Endodermal cell (in vitro differentiated cells): ENCODE measurements at regions not wholly inside any gene's neighbourhood (a gene's known extent, or its start where the extent isn't known, plus 50 kb on each side); places are given as distances from the start of the nearest gene placed in this dataset.

Source experiments
- DNase-seq: peaks from one replicate; pipeline ENCODE4 v3.0.0-alpha.2; 2017
- H3K27ac ChIP-seq: 2 replicates; pipeline ENCODE4 v1.5.1; 2013; ENCODE audit warnings: mild to moderate bottlenecking, low read depth, low read length, moderate library complexity
- H3K27me3 ChIP-seq: 2 replicates; pipeline ENCODE4 v1.6.1; 2013; ENCODE audit warnings: mild to moderate bottlenecking, low read length, moderate library complexity; ENCODE audit not compliant: insufficient read depth, control insufficient read depth, poor library complexity, severe bottlenecking
- H3K36me3 ChIP-seq: 2 replicates; pipeline ENCODE4 v1.7.0; 2013; ENCODE audit warnings: mild to moderate bottlenecking, low read length, moderate library complexity; ENCODE audit not compliant: control insufficient read depth, insufficient read depth
- H3K4me1 ChIP-seq: one replicate; pipeline ENCODE4 v1.7.0; 2013; ENCODE audit warnings: low read length; ENCODE audit not compliant: control insufficient read depth, insufficient read depth
- H3K4me3 ChIP-seq: 2 replicates; pipeline ENCODE4 v1.5.1; 2013; ENCODE audit warnings: mild to moderate bottlenecking, low read length, moderate library complexity
- H3K9ac ChIP-seq: 2 replicates; pipeline ENCODE4 v1.6.1; 2013; ENCODE audit warnings: mild to moderate bottlenecking, low read length, moderate library complexity; ENCODE audit not compliant: poor library complexity, severe bottlenecking; ENCODE audit errors: extremely low read depth
- H3K9me3 ChIP-seq: 2 replicates; pipeline ENCODE4 v1.6.1; 2013; ENCODE audit warnings: mild to moderate bottlenecking, low read length, moderate library complexity; ENCODE audit not compliant: control insufficient read depth
- H3K27ac Mint-ChIP-seq: 2 replicates; pipeline ENCODE4 v1.8.0; 2020; ENCODE audit warnings: mixed read lengths
- H3K27me3 Mint-ChIP-seq: 2 replicates; pipeline ENCODE4 v1.8.0; 2021; ENCODE audit warnings: mild to moderate bottlenecking, mixed read lengths; ENCODE audit not compliant: insufficient read depth
- H3K36me3 Mint-ChIP-seq: 2 replicates; pipeline ENCODE4 v1.8.0; 2020; ENCODE audit warnings: low read depth, mixed read lengths
- H3K4me1 Mint-ChIP-seq: 2 replicates; pipeline ENCODE4 v1.8.0; 2020; ENCODE audit warnings: mixed read lengths
- H3K4me3 Mint-ChIP-seq: 2 replicates; pipeline ENCODE4 v1.8.0; 2020; ENCODE audit warnings: mild to moderate bottlenecking, moderate library complexity, mixed read lengths
- H3K9me3 Mint-ChIP-seq: 2 replicates; pipeline ENCODE4 v1.8.0; 2020; ENCODE audit warnings: mild to moderate bottlenecking, mixed read lengths
- WGBS, 2 experiments: methylation state at CpG; one replicate each; pipeline versions ENCODE4 v1.1.5 to v1.1.7; 2013; ENCODE audit warnings: missing lambda C conversion rate in 2 of 2, mixed read lengths in 1 of 2; ENCODE audit not compliant: insufficient coverage in 1 of 2, insufficient read length in 1 of 2; 5-methylcytosine and 5-hydroxymethylcytosine counted together
- TF ChIP-seq, protein P1 (sequence below): fragments of 200-600 bp; sonication (generic); conservative IDR thresholded peaks from 2 replicates; pipeline ENCODE4 v1.5.0; 2021; ENCODE audit warnings: antibody characterized with exemption, mild to moderate bottlenecking

DNA sequence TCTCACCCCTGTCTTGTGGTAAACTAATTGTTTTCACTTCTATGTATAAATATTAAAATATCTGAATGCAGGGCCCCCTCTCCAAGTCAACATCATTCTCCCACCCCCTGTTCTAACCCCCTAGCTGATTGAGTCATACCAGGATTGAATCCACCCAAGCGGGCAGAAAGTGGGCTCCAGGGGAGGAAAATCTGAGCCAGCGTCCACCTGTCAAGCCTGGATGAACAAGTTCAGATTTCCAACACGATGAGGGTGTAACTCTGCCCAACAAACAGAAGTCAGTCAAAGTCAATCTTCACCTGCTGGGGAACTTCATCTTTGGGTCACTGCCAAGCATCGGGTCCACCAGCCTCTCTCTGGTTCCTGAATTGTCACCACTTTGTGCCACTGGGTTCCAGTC is 162.9 kb upstream of the CELF2 start:
- no peaks in the 10 kb centered on the region for H3K36me3 ChIP-seq
- H3K4me1 ChIP-seq: no peaks in the 10 kb centered on the region
- H3K9me3 Mint-ChIP-seq: no peaks in the 10 kb centered on the region
- H3K27ac ChIP-seq: no peak overlapping the region
- H3K27ac Mint-ChIP-seq: no peak overlapping the region
- no peak for DNase-seq
- no peaks in the 10 kb centered on the region for H3K27me3 Mint-ChIP-seq
- WGBS, 2 experiments: 91 to 100% methylated on average over 4 of the region's 4 CpGs
- no peaks in the 10 kb centered on the region for H3K9me3 ChIP-seq
- no peaks in the 10 kb centered on the region for H3K4me1 Mint-ChIP-seq
- TF ChIP-seq, protein P1, sequence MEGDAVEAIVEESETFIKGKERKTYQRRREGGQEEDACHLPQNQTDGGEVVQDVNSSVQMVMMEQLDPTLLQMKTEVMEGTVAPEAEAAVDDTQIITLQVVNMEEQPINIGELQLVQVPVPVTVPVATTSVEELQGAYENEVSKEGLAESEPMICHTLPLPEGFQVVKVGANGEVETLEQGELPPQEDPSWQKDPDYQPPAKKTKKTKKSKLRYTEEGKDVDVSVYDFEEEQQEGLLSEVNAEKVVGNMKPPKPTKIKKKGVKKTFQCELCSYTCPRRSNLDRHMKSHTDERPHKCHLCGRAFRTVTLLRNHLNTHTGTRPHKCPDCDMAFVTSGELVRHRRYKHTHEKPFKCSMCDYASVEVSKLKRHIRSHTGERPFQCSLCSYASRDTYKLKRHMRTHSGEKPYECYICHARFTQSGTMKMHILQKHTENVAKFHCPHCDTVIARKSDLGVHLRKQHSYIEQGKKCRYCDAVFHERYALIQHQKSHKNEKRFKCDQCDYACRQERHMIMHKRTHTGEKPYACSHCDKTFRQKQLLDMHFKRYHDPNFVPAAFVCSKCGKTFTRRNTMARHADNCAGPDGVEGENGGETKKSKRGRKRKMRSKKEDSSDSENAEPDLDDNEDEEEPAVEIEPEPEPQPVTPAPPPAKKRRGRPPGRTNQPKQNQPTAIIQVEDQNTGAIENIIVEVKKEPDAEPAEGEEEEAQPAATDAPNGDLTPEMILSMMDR: no peak
- H3K27me3 ChIP-seq: no peaks in the 10 kb centered on the region
- no peak overlapping the region for H3K9ac ChIP-seq
- no peak overlapping the region for H3K4me3 Mint-ChIP-seq
- no peak overlapping the region for H3K4me3 ChIP-seq
- no peaks in the 10 kb centered on the region for H3K36me3 Mint-ChIP-seq

GRCh38 chr10:10855151-10855581 is 162.5 kb upstream of the CELF2 start:
- Mint-ChIP-seq H3K36me3 (no peaks in the 10 kb centered on the region), H3K27ac (no peak overlapping the region), H3K9me3 (no peaks in the 10 kb centered on the region), H3K4me1 (no peaks in the 10 kb centered on the region), H3K4me3 (no peak overlapping the region), H3K27me3 (no peaks in the 10 kb centered on the region)
- no peak overlapping the region for H3K27ac ChIP-seq
- 72 to 86% methylated on average over 1 of the region's 1 CpG for WGBS, 2 experiments
- no peaks in the 10 kb centered on the region for H3K4me1 ChIP-seq
- no peaks in the 10 kb centered on the region for H3K36me3 ChIP-seq
- DNase-seq: no peak
- H3K9me3 ChIP-seq: no peaks in the 10 kb centered on the region
- H3K27me3 ChIP-seq: no peaks in the 10 kb centered on the region
- TF ChIP-seq, protein P1: no peak
- no peak overlapping the region for H3K4me3 ChIP-seq
- no peak overlapping the region for H3K9ac ChIP-seq

DNA sequence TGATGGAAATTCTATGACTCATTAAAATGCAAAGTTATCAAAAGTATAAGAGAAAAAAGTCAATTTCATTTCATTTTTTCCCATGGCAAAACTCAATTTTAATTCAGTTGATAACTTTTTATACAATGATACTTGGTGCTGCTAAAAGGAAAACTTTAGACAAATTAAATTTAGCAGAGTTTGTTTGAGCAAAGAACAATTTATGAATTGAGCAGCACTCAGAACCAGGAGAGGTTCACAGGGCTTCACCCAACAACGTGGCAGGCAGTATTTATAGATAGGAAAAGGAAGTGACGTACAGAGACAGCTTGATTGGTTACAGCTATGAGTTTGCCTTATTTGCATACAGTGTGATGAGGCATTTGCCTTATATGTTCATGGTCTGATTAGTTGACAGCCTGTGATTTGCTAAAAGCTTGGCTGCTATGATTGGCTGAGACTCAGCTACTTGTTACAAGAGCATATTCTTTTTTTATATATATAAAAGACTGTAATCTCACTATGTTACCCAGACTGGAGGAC is 157.2 kb upstream of the CELF2 start:
- H3K27me3 ChIP-seq: no peaks in the 10 kb centered on the region
- Mint-ChIP-seq H3K36me3 (no peaks in the 10 kb centered on the region), H3K4me3 (no peak overlapping the region), H3K9me3 (peaks cover 3% of the 10 kb centered on the region), H3K27ac (no peak overlapping the region), H3K4me1 (peaks cover 6% of the 10 kb centered on the region), H3K27me3 (no peaks in the 10 kb centered on the region)
- H3K9ac ChIP-seq: no peak overlapping the region
- DNase-seq: no peak
- no peaks in the 10 kb centered on the region for H3K36me3 ChIP-seq
- TF ChIP-seq, protein P1: no peak
- no peak overlapping the region for H3K4me3 ChIP-seq
- WGBS, 2 experiments: 94 to 100% methylated on average over 2 of the region's 2 CpGs
- H3K4me1 ChIP-seq: no peaks in the 10 kb centered on the region
- no peak overlapping the region for H3K27ac ChIP-seq
- H3K9me3 ChIP-seq: no peaks in the 10 kb centered on the region
